Endothelial cell of umbilical vein (primary cell): ENCODE measurements at regions not wholly inside any gene's neighbourhood (a gene's known extent, or its start where the extent isn't known, plus 50 kb on each side); places are given as distances from the start of the nearest gene placed in this dataset.

Experiments
- BruUV-seq: library from RNA; stranded (reverse); fragments of 400-500 nt; replicated peaks from 2 replicates; lab custom pipeline; 2021; lab: Mats Ljungman, UMichigan
- CTCF ChIA-PET: fragments of 300-600, 350-600 bp; sonication (Branson Sonifier 250); formaldehyde crosslinking; loops from one replicate; lab custom pipeline; 2021; ENCODE audit warnings: antibody characterized with exemption, inconsistent platforms; lab: Charles Lee
- POLR2A ChIA-PET: fragments of 300-600, 350-600 bp; sonication (Branson Sonifier 250); formaldehyde crosslinking; loops from one replicate; lab custom pipeline; 2021; ENCODE audit warnings: antibody characterized with exemption, inconsistent platforms; lab: Charles Lee
- DNase-seq: peaks from one replicate; pipeline ENCODE4 v3.0.0-alpha.2; 2011; ENCODE audit warnings: low read depth, low spot score
- FAIRE-seq: peaks from 2 replicates; lab custom pipeline; 2011; peaks lifted over from hg19 to GRCh38; lab: Jason Lieb, UNC
- H2AFZ ChIP-seq: 2 replicates; pipeline ENCODE4 v1.6.0; 2012; ENCODE audit warnings: low read depth, low read length, control low read depth, inconsistent platforms
- H3K27ac ChIP-seq: 2 replicates; pipeline ENCODE4 v1.5.1; 2011; ENCODE audit warnings: low read depth, mild to moderate bottlenecking, control low read depth, low read length, moderate library complexity; ENCODE audit not compliant: insufficient read depth
- H3K27me3 ChIP-seq, 2 experiments: 2 replicates each; pipeline versions ENCODE4 v1.6.0 to v1.6.1; 2011; ENCODE audit warnings: low read length in 2 of 2, mixed read lengths in 1 of 2; ENCODE audit not compliant: control insufficient read depth in 2 of 2, insufficient read depth in 2 of 2
- H3K36me3 ChIP-seq, 2 experiments: 2 replicates in 1 of 2; 3 replicates in 1 of 2; pipeline ENCODE4 v1.5.1; 2011; ENCODE audit warnings: low read length in 2 of 2, mild to moderate bottlenecking in 1 of 2, moderate library complexity in 1 of 2; ENCODE audit not compliant: control insufficient read depth in 2 of 2, insufficient read depth in 2 of 2; ENCODE audit errors: extremely low read depth in 1 of 2
- H3K4me1 ChIP-seq: 3 replicates; pipeline ENCODE4 v1.5.1; 2011; ENCODE audit warnings: mild to moderate bottlenecking, low read length; ENCODE audit not compliant: control insufficient read depth, insufficient read depth; ENCODE audit errors: extremely low read depth
- H3K4me2 ChIP-seq: 2 replicates; pipeline ENCODE4 v1.6.1; 2011; ENCODE audit warnings: low read length, control low read depth, mixed read lengths; ENCODE audit not compliant: insufficient read depth
- H3K4me3 ChIP-seq, 3 experiments: fragments of 200-600 bp in 1 of 3; sonication (generic), shearing (Covaris generic) in 1 of 3; replicated peaks in 1 of 3; 2 replicates each; pipeline ENCODE4 v1.5.1; 2011 to 2016; ENCODE audit warnings: control low read depth in 3 of 3, low read length in 3 of 3, mild to moderate bottlenecking in 2 of 3, inconsistent platforms in 1 of 3, low read depth in 1 of 3, moderate library complexity in 1 of 3; ENCODE audit not compliant: insufficient read depth in 1 of 3
- H3K79me2 ChIP-seq: 2 replicates; pipeline ENCODE4 v1.6.0; 2012; ENCODE audit warnings: low read length, inconsistent platforms; ENCODE audit not compliant: control insufficient read depth, insufficient read depth
- H3K9ac ChIP-seq: replicated peaks from 2 replicates; pipeline ENCODE3; 2011; ENCODE audit warnings: low read length, control low read depth; ENCODE audit not compliant: insufficient read depth; ENCODE audit errors: extremely low read depth
- H3K9me1 ChIP-seq: replicated peaks from 3 replicates; pipeline ENCODE4 v1.6.0; 2011; ENCODE audit warnings: mild to moderate bottlenecking, low read length; ENCODE audit not compliant: control insufficient read depth, insufficient read depth; ENCODE audit errors: extremely low read depth
- H3K9me3 ChIP-seq: replicated peaks from 2 replicates; pipeline ENCODE4 v1.5.1; 2012; ENCODE audit warnings: low read length, inconsistent platforms; ENCODE audit not compliant: control insufficient read depth, insufficient read depth
- H4K20me1 ChIP-seq: replicated peaks from 2 replicates; pipeline ENCODE3; 2011; ENCODE audit warnings: mild to moderate bottlenecking, low read length; ENCODE audit not compliant: control insufficient read depth, insufficient read depth; ENCODE audit errors: extremely low read depth
- EZH2 ChIP-seq: IDR thresholded peaks from 2 replicates; pipeline ENCODE4 v1.6.1; 2012; ENCODE audit warnings: borderline replicate concordance, low read depth, mild to moderate bottlenecking, moderate library complexity, low read length, inconsistent platforms; ENCODE audit not compliant: severe bottlenecking
- FOS ChIP-seq: IDR thresholded peaks from 2 replicates; pipeline ENCODE4 v1.6.1; 2011; ENCODE audit warnings: mild to moderate bottlenecking, low read length, moderate library complexity, borderline replicate concordance; ENCODE audit not compliant: insufficient read depth
- GATA2 ChIP-seq: IDR thresholded peaks from 2 replicates; pipeline ENCODE4 v1.7.0; 2011; ENCODE audit warnings: low read depth, mild to moderate bottlenecking, moderate library complexity, mixed read lengths, low read length; ENCODE audit not compliant: insufficient read length, insufficient read depth
- JUN ChIP-seq: IDR thresholded peaks from 2 replicates; pipeline ENCODE4 v1.6.1; 2011; ENCODE audit warnings: borderline replicate concordance, low read depth; ENCODE audit not compliant: insufficient read length, insufficient read depth
- MYC ChIP-seq: IDR thresholded peaks from one replicate; pipeline ENCODE4 v1.6.1; 2011; ENCODE audit warnings: mild to moderate bottlenecking, low read depth, low read length
- POLR2AphosphoS5 ChIP-seq: IDR thresholded peaks from 2 replicates; pipeline ENCODE4 v1.6.1; 2012; ENCODE audit warnings: low read depth, mild to moderate bottlenecking, control low read depth, low read length, moderate library complexity; ENCODE audit not compliant: insufficient read depth
- dilution Hi-C: fragments of 300-500 bp; cut with MboI; formaldehyde crosslinking; loops from one replicate; pipeline ENCODE4 v1.15.0; 2019; ENCODE audit warnings: low sequenced_read_pairs; ENCODE audit not compliant: extremely low pct_ligation_motif_present
- intact Hi-C: fragments of 100-400 bp; cut with micrococcal nuclease; formaldehyde crosslinking; loops from one replicate; pipeline ENCODE4 v1.10.0; 2022
- TF ChIP-seq, protein P1 (sequence below): IDR thresholded peaks from 2 replicates; pipeline ENCODE4 v1.6.1; 2011; ENCODE audit not compliant: insufficient read depth, insufficient read length
- TF ChIP-seq, protein P2 (sequence below), 2 donors: IDR thresholded peaks; 1 replicate in 1 of 2; 2 replicates in 1 of 2; pipeline ENCODE4 v1.5.1; 2011; ENCODE audit warnings: low read length in 2 of 2, mild to moderate bottlenecking in 2 of 2, moderate library complexity in 2 of 2, control low read depth in 1 of 2, inconsistent platforms in 1 of 2, low read depth in 1 of 2; ENCODE audit not compliant: insufficient read depth in 1 of 2; ENCODE audit errors: extremely low read depth in 1 of 2

DNA sequence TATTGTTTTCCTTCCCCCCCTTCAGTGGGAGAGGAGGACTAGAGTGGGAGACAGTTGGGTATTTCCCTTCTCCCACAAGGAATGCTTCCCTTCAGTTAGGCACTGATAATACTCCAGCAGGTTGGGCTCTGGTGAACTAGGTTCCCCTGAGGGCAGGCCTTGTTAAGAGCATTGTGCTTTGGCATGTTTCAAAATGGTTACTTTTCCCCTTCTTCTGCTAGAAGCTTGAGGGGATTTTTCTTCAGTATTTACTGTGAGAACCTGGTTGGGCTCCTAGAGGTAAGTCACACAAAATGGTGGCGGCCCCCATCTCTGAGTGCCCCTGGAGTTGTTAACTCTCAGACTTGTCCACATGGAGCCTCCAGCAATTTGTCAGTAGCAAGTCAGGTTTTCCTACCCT lies 156.2 kb downstream of the CYB561 start:
- intact Hi-C loops = no loop called here
- Histone ChIP-seq H3K79me2 (no peaks in the 10 kb centered on the region), H3K4me2 (no peak overlapping the region), H3K4me1 (peaks cover 30% of the 10 kb centered on the region), H3K27ac (no peak overlapping the region), H4K20me1 (no peaks in the 10 kb centered on the region), H3K9me3 (no peaks in the 10 kb centered on the region), H3K4me3 (no peak overlapping the region), H3K9ac (no peak overlapping the region), H3K27me3 (no peaks in the 10 kb centered on the region), H2AFZ (no peak overlapping the region), H3K9me1 (peaks cover 3% of the 10 kb centered on the region), H3K36me3 (no peaks in the 10 kb centered on the region)
- DNase-seq = no peak
- no peak for TF ChIP-seq POLR2AphosphoS5
- TF ChIP-seq FOS = no peak
- TF ChIP-seq, protein P1, sequence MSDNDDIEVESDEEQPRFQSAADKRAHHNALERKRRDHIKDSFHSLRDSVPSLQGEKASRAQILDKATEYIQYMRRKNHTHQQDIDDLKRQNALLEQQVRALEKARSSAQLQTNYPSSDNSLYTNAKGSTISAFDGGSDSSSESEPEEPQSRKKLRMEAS = no peak
- TF ChIP-seq, protein P2, sequence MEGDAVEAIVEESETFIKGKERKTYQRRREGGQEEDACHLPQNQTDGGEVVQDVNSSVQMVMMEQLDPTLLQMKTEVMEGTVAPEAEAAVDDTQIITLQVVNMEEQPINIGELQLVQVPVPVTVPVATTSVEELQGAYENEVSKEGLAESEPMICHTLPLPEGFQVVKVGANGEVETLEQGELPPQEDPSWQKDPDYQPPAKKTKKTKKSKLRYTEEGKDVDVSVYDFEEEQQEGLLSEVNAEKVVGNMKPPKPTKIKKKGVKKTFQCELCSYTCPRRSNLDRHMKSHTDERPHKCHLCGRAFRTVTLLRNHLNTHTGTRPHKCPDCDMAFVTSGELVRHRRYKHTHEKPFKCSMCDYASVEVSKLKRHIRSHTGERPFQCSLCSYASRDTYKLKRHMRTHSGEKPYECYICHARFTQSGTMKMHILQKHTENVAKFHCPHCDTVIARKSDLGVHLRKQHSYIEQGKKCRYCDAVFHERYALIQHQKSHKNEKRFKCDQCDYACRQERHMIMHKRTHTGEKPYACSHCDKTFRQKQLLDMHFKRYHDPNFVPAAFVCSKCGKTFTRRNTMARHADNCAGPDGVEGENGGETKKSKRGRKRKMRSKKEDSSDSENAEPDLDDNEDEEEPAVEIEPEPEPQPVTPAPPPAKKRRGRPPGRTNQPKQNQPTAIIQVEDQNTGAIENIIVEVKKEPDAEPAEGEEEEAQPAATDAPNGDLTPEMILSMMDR (IDR thresholded peaks at IDR 0.05; ENCODE audit: extremely low read depth in 1 of 2, insufficient read depth in 1 of 2, low read depth in 1 of 2, low read length in 2 of 2) = no peak
- TF ChIP-seq MYC = no peak
- TF ChIP-seq EZH2 = no peak
- TF ChIP-seq GATA2 = no peak
- no peak for TF ChIP-seq JUN
- BruUV-seq = no TSS peak
- FAIRE-seq = no peak
- CTCF ChIA-PET = interaction anchor here (0.9 to 1.8 kb wide), 3 partner anchors 10 to 19 kb away, joined by 3 to 10 read pairs (median 9); no protein-coding TSS in a partner anchor
- dilution Hi-C loops = no loop called here
- POLR2A ChIA-PET = no interaction called here
